ENCODE measurements at regions not wholly inside any gene's neighbourhood (a gene's known extent, or its start where the extent isn't known, plus 50 kb on each side); places are given as distances from the start of the nearest gene placed in this dataset.

- DNase-seq: no peak
These were observed 614.0 kb downstream of the SLC4A3 start for GRCh38 chr2:220241423-220241822.

GRCh38 chr2:220243571-220243970, 616.1 kb downstream of the SLC4A3 start:
- DNase-seq: no peak

- no peak for DNase-seq
These were observed 619.0 kb downstream of the SLC4A3 start for GRCh38 chr2:220246386-220246785.

- no peak for DNase-seq
These were observed 620.3 kb downstream of the SLC4A3 start for GRCh38 chr2:220247588-220248350.

- DNase-seq: no peak
These were observed 632.2 kb downstream of the SLC4A3 start for GRCh38 chr2:220259662-220260061.

GRCh38 chr2:220263300-220263699, 635.9 kb downstream of the SLC4A3 start:
- no peak for DNase-seq

- no peak for DNase-seq
These were observed 641.9 kb downstream of the SLC4A3 start for GRCh38 chr2:220269367-220269766.

- no peak for DNase-seq
These were observed 643.1 kb downstream of the SLC4A3 start for GRCh38 chr2:220270481-220271070.

- DNase-seq: no peak
These were observed 645.2 kb downstream of the SLC4A3 start for GRCh38 chr2:220272656-220273055.

- no peak for DNase-seq
These were observed 645.7 kb downstream of the SLC4A3 start for GRCh38 chr2:220273082-220273481.

- DNase-seq: no peak
These were observed 648.0 kb downstream of the SLC4A3 start for GRCh38 chr2:220275454-220275853.

- DNase-seq: no peak
These were observed 649.5 kb downstream of the SLC4A3 start for GRCh38 chr2:220276741-220277444.

GRCh38 chr2:220277445-220277975, 650.1 kb downstream of the SLC4A3 start:
- no peak for DNase-seq

GRCh38 chr2:220278022-220278421, 650.6 kb downstream of the SLC4A3 start:
- DNase-seq: no peak

GRCh38 chr2:220279372-220279771, 651.9 kb downstream of the SLC4A3 start:
- no peak for DNase-seq

GRCh38 chr2:220279840-220280239, 652.4 kb downstream of the SLC4A3 start:
- no peak for DNase-seq

- DNase-seq: no peak
These were observed 653.3 kb downstream of the SLC4A3 start for GRCh38 chr2:220280736-220281135.

GRCh38 chr2:220281771-220282170, 654.3 kb downstream of the SLC4A3 start:
- no peak for DNase-seq

GRCh38 chr2:220282236-220282635, 654.8 kb downstream of the SLC4A3 start:
- no peak for DNase-seq

- no peak for DNase-seq
These were observed 666.5 kb downstream of the SLC4A3 start for GRCh38 chr2:220293966-220294365.

- no peak for DNase-seq
These were observed 668.7 kb downstream of the SLC4A3 start for GRCh38 chr2:220296174-220296573.

- DNase-seq: no peak
These were observed 669.7 kb downstream of the SLC4A3 start for GRCh38 chr2:220297093-220297492.

- no peak for DNase-seq
These were observed 673.4 kb downstream of the SLC4A3 start for GRCh38 chr2:220300806-220301205.

- no peak for DNase-seq
These were observed 675.3 kb downstream of the SLC4A3 start for GRCh38 chr2:220302756-220303155.

Measured in CD4-positive, alpha-beta T cell treated with Interleukin-4 for 4 hours (primary cell).